ENCODE measurements at regions not wholly inside any gene's neighbourhood (a gene's known extent, or its start where the extent isn't known, plus 50 kb on each side); places are given as distances from the start of the nearest gene placed in this dataset.

- DNase-seq: no peak
These were observed 111.1 kb downstream of the LMO4 start for GRCh38 chr1:87439821-87440220.

GRCh38 chr1:87449348-87449963, 120.8 kb downstream of the LMO4 start:
- no peak for DNase-seq

DNA sequence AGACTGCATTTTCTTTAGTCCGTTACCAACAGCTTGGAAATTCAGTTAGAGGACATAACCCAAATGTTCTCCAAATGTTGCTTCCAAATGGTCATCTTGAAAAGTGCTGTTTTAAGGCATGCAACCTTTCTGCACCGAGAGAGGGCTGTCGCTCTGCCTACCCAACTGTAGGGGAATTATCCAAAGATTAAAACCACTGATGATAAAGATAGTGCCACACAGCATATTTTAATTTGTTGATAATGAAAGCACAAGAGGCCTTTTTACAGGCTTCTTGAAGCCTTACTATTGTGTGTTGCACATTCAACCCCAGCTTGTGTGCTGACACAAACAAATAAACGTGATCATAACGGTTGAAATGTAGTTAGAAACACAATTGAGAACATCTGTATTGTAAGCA, 121.5 kb downstream of the LMO4 start:
- DNase-seq: no peak

- DNase-seq: no peak
These were observed 122.0 kb downstream of the LMO4 start for GRCh38 chr1:87450615-87451209.

DNA sequence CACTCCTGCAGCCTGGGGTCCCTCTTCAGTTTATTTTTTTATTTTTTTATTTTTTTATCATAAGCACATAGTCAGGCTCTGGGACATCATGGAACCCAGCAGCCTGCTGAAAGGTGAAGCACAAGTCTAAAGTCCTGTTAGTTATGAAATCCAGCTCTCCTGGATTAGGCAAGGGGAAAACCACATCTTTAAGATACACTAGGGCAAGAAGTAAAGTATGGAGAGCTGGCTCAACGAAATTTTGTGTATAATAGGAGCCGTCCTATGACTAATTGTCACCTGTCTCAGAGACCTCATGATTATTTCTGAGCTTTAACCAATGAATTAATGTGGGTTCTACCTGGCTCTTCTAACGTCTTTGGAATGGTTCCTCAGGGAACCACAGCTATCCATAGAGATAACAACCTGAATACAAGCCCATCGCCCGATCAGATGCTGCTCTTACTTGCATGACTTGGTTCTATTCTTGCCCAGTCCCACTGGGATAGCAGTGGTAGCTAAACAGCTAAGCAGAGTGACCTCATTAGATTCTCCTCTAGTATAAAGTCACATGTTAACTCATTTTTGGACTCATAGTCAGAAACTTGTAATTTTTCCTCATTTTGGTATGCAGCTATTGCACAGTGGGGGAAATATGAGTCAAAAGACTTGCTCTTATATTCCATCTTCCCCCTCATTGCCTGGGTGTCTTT, 122.7 kb downstream of the LMO4 start:
- no peak for DNase-seq

DNA sequence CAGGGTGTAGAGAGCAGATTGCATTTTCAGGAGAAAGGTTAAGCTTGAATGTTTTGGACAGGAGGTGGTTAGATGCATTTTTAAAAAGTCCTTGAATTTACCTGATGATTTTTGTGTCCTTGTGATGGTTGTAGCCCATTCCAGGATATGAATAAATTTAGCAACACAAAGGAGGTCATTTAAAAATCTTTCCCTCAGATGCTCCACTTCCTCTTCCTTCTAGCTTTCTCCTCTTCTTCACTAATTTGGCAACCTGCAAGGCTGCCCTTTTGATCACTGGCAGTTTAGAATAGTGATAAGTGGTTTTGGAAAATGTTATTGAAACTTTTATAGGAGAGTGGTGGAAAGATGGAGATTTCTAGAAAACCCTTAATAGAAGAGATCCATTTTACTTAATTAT, 124.0 kb downstream of the LMO4 start:
- no peak for DNase-seq

DNA sequence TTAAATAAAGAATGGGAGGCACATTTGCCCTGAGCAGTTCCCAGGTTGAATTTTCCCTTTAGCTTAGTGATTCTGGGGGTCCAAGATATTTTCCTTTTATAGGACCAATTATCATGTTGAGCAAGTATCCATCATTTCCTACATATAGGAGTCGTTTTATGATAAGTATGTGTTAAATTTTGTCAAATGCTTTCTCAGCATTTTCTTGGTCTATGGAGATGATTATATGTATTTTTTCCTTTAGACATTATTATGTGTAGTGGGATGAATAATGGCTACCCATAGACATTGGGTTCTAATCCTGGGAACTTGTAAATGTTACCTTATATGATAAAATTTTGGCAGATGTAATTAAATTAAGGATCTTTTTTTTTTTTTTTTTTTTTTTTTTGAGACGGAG, 128.7 kb downstream of the LMO4 start:
- no peak for DNase-seq

DNA sequence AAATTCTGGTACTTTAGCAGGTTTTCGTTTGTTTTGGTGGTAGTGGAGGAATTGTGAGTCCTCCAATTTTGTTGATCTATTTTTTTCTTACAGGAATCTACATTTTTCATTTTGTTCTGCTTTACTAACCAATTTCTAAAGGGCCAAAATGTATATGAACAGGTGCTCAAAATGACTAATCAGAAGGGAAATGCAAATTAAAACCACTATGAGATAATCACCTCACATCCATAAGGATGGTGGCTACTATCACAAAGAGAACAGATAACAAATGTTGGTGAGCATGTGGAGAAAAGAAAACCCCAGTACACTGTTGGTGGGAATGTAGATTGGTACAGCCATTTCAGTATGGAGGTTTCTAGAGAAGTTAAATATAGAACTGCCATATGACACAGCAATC, 134.2 kb downstream of the LMO4 start:
- no peak for DNase-seq

GRCh38 chr1:87464022-87464490, 135.4 kb downstream of the LMO4 start:
- DNase-seq: no peak

- no peak for DNase-seq
These were observed 137.9 kb downstream of the LMO4 start for GRCh38 chr1:87466621-87467020.

DNA sequence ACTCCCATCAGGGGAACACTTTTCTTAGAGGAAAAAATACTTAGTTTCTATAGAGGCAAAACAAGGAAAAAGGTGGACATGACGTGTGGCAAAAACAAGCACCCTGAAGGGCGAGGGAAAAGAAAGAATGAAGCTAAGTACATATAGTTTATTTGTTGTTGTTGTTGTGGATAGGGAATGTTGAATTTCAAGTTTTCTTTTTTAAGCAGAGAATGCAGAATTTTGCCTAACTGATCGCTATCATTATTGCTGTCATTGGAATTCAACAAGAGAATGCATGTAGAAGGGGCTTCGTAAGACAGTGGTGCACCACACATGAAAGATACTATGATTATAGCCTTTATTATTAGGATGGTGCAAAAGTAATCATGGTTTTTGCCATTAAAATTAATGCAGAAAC, 144.0 kb downstream of the LMO4 start:
- no peak for DNase-seq

- DNase-seq: no peak
These were observed 144.6 kb downstream of the LMO4 start for GRCh38 chr1:87473203-87473661.

DNA sequence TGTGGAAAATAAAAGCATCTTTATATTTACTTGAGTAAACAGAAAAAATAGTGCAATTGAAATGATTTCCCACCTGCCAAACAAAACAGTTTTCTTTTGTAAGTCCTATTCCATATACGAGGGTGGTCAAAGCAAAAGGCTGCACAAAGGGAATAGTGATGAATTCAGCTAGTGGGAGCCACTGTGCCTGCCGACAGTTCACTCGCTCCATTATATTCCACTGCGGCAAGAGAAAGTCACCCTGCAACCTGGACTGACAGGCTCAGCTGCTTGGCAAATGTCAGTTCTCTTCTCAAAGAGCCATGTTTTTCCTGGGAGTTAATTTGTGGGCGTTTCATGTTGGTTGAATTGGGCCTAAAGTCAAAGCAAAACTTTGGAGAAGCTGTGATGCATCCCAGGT, 145.4 kb downstream of the LMO4 start:
- no peak for DNase-seq

DNA sequence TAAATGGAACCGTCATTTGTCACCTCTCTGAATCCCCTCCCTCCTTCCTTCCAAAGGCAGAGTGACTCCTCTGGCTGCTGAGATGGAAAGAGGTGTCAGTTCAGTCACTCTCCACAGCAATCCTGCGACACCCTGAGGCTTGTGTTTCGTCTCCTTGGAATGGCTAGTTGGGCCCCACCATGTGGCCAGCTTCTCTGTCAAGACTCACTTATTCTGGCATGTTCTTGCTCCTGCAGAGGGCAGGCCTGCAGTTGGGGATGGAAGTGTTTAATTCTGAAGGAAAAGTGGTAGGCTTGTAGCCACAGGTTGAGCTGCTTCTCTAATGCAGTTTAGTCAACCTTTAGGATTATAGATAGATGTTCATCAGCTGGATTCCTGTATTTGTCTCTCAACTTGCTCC, 149.6 kb downstream of the LMO4 start:
- DNase-seq: no peak

DNA sequence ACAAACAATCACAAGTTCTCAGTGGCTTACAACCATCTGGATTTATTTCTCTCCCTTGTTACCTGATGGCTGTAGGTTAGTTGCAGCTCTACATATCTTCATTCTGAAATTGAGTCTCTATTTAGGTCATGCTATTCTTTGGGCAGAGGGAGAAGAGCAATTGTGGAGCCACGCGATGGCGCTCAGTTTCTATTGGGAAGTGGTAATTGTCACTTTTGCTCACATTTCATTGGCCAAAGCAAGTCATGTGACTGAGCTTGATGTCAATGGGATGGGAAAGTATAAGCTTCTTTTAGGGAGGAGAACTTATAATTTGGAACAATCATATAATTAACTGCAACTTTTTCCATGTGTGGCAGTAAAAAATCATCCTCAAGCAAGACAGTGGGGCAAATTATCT, 166.5 kb downstream of the LMO4 start:
- DNase-seq: peak; percentile 78

DNA sequence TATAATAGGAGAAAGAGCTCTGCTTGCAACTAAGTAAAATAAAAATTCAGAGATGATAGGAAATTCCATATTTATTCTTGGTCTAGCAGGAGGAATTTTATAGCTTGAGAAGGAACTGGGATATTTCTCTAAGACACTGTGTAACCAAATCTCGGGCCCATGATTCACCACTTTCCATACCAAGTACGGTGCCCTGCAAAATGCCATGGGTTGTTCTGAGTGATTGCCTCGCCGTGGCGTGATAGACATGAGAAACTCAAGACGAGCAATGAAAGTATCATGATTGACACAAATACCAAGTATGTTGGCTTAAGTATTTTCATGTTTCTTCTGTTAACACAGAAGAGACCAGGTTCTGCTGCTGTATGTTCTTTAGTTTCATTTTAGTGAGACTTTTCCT, 167.2 kb downstream of the LMO4 start:
- DNase-seq: no peak

- no peak for DNase-seq
These were observed 168.9 kb downstream of the LMO4 start for GRCh38 chr1:87497380-87498203.

- no peak for DNase-seq
These were observed 173.1 kb downstream of the LMO4 start for GRCh38 chr1:87501738-87502137.

DNA sequence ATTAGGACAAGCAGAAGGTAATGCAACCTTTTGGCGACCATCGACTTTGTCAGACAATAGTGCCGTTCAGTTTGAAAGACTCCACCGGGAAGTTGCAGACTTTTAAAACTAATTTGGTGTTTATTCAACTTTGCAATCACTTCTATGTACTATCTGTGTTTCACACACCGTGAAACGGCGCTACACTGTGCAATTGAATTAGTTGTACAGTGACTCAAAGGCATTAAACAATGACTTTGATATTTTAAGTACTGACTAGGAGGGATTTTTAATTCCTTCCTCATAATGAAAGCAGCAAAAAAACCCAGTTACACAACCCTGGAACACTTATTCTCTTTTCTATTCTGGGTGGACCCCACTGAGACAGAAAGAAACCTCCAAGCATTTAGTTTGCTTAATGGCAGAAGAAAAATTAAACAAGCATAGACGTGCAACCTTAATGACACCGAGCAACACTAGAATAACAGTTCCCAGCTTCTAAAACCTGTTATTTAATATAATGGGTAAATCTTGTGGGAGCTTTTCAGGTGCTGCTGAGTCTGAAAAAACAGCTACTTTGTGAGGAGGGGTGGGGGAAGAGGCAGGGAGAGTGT, 176.8 kb downstream of the LMO4 start:
- no peak for DNase-seq

GRCh38 chr1:87506147-87506546, 177.5 kb downstream of the LMO4 start:
- DNase-seq: no peak

GRCh38 chr1:87508247-87508787, 179.6 kb downstream of the LMO4 start:
- no peak for DNase-seq

GRCh38 chr1:87510540-87510939, 181.9 kb downstream of the LMO4 start:
- DNase-seq: no peak

DNA sequence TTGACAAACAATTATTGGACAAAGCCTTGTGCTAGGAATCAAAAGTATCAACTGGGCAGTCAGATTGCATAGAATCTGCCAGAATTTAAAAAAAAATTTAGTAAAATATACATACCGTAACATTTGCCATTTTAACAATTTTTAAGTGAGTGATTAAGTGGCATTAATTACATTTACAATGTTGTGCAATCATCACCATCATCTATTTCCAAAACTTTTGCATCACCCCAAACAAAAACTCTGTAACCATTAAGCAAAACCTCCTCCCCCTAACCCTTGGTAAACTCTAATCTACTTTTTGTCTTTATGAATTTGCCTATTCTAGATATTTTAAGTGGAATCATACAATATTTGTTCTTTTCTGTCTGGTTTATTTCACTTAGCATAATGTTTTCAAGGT, 182.8 kb downstream of the LMO4 start:
- DNase-seq: no peak
